Sigmoid colon (tissue), 4 donors: ENCODE measurements at regions not wholly inside any gene's neighbourhood (a gene's known extent, or its start where the extent isn't known, plus 50 kb on each side); places are given as distances from the start of the nearest gene placed in this dataset.

Experiments
- CTCF ChIP-seq, 4 experiments: fragments of 450-650 bp in 3 of 4; fragments of 200-600 bp in 1 of 4; IDR thresholded peaks; one replicate each; pipeline ENCODE4 v1.5.1; 2016 to 2019; ENCODE audit warnings: antibody characterized with exemption in 4 of 4, mild to moderate bottlenecking in 3 of 4, moderate library complexity in 2 of 4
- EP300 ChIP-seq, 4 donors: sonication (generic); formaldehyde crosslinking; IDR thresholded peaks; one replicate each; pipeline ENCODE4 v1.6.1; 2017; ENCODE audit warnings: antibody characterized with exemption in 4 of 4
- POLR2A ChIP-seq, 2 donors: fragments of 450-650 bp; IDR thresholded peaks; one replicate each; pipeline ENCODE4 v1.6.1; 2016; ENCODE audit warnings: antibody characterized with exemption in 2 of 2, mild to moderate bottlenecking in 2 of 2, moderate library complexity in 2 of 2
- POLR2AphosphoS5 ChIP-seq, 4 donors: sonication (generic); formaldehyde crosslinking; IDR thresholded peaks; one replicate each; pipeline ENCODE4 v1.6.1; 2017; ENCODE audit warnings: antibody characterized with exemption in 4 of 4

- TF ChIP-seq POLR2AphosphoS5 (IDR thresholded peaks at IDR 0.05) (no peak), CTCF (IDR thresholded peaks at IDR 0.05) (no peak), POLR2A (IDR thresholded peaks at IDR 0.05) (no peak), EP300 (IDR thresholded peaks at IDR 0.05) (no peak)
These were observed 78.6 kb downstream of the ARF6 start for GRCh38 chr14:49971156-49972130.
